ENCODE measurements at regions not wholly inside any gene's neighbourhood (a gene's known extent, or its start where the extent isn't known, plus 50 kb on each side); places are given as distances from the start of the nearest gene placed in this dataset.

DNA sequence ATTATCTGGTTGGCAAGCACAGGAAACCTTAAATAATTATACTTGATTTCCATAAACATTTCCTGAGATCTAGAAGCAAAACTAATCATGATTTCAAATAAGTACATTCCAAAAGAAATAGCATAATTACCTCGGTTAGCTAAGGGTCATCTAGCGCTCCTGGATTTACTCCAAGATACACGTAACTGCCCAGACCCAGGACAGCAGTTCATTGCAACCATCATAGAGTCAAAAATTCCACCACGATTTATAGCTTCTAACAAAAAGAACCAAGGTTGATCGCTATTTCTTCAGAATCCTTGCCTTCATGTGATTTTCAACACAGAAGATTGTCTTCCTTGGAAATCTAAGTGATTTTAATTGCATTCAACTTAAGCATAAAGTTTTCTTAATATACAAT, 1235.5 kb upstream of the TENM3 start:
- SMC1A ChIA-PET (ENCODE audit: uncharacterized antibody, unreplicated experiment), result no interaction called here
- 36% methylated on average over 5 of the region's 5 CpGs for WGBS (ENCODE audit: insufficient coverage, insufficient replicate concordance, low lambda C conversion rate, missing lambda C conversion rate)

More for the DNA sequence above, 1235.5 kb upstream of the TENM3 start:
- TF ChIP-seq TCF7 (IDR thresholded peaks at IDR 0.05; ENCODE audit: borderline replicate concordance) (no peak), EED (IDR thresholded peaks at IDR 0.05; ENCODE audit: low read depth) (no peak), EZH2 (IDR thresholded peaks at IDR 0.05; ENCODE audit: borderline replicate concordance, control insufficient read depth, low read depth, low read length) (no peak), GATAD2B (conservative IDR thresholded peaks at IDR 0.05; ENCODE audit: low read depth) (no peak), POLR2AphosphoS5 (IDR thresholded peaks at IDR 0.05; ENCODE audit: low read length) (no peak), CREB1 (IDR thresholded peaks at IDR 0.05; ENCODE audit: low read depth) (no peak), PRDM15 (CRISPR knock-in tag; IDR thresholded peaks at IDR 0.05) (no peak), BACH1 (IDR thresholded peaks at IDR 0.05; ENCODE audit: borderline replicate concordance) (no peak), NFYB (IDR thresholded peaks at IDR 0.05; ENCODE audit: insufficient read depth, low read depth, low read length) (no peak), JUNB (IDR thresholded peaks at IDR 0.05) (no peak)
- TF ChIP-seq, protein P1, sequence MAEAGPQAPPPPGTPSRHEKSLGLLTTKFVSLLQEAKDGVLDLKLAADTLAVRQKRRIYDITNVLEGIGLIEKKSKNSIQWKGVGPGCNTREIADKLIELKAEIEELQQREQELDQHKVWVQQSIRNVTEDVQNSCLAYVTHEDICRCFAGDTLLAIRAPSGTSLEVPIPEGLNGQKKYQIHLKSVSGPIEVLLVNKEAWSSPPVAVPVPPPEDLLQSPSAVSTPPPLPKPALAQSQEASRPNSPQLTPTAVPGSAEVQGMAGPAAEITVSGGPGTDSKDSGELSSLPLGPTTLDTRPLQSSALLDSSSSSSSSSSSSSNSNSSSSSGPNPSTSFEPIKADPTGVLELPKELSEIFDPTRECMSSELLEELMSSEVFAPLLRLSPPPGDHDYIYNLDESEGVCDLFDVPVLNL (IDR thresholded peaks at IDR 0.05; ENCODE audit: low read depth, low read length), result no peak
- no peaks in the 10 kb centered on the region for H3K4me1 ChIP-seq (ENCODE audit: control insufficient read depth, insufficient read depth, low read length)
- H3K27ac ChIP-seq (ENCODE audit: control insufficient read depth, insufficient read depth), result no peak overlapping the region
- ChIA-PET RAD21 (ENCODE audit: unreplicated experiment) (no interaction called here), POLR2A (interaction anchor here (1.5 kb wide), 1 partner anchor 10 kb away, joined by 3 read pairs; no protein-coding TSS in a partner anchor), CTCF (no interaction called here)
- no peaks in the 10 kb centered on the region for H3K9me3 ChIP-seq (replicated peaks; ENCODE audit: control insufficient read depth, insufficient read depth, low read length)
- no peak overlapping the region for H3K4me2 ChIP-seq (ENCODE audit: control insufficient read depth, insufficient read depth)
- H4K20me1 ChIP-seq (ENCODE audit: control insufficient read depth, insufficient read depth), result no peaks in the 10 kb centered on the region
- DNase-seq (ENCODE audit: low read depth, low spot score), result no peak
- H3K79me2 ChIP-seq (ENCODE audit: control insufficient read depth, insufficient read depth, low read length), result no peaks in the 10 kb centered on the region
- no peak for ATAC-seq
- H3K4me3 ChIP-seq, result no peak overlapping the region
- intact Hi-C loops (cut with micrococcal nuclease; ENCODE audit: unreplicated experiment), result no loop called here
- no TSS peak for BruUV-seq (replicated peaks)
- H2AFZ ChIP-seq (ENCODE audit: control insufficient read depth, low read depth, low read length), result no peak overlapping the region
- no peaks in the 10 kb centered on the region for H3K36me3 ChIP-seq (ENCODE audit: control insufficient read depth in 2 of 2, insufficient read depth in 2 of 2, low read length in 1 of 2)
- H3K27me3 ChIP-seq (replicated peaks in 1 of 2; ENCODE audit: control insufficient read depth in 2 of 2, insufficient read depth in 2 of 2, low read length in 1 of 2), result no peaks in the 10 kb centered on the region
- no peak for FAIRE-seq
- in situ Hi-C loops (cut with MboI), result no loop called here
- no peak overlapping the region for H3K9ac ChIP-seq (ENCODE audit: control insufficient read depth, insufficient read depth, low read length)

All from GM12878 (cell line).